ENCODE measurements at regions not wholly inside any gene's neighbourhood (a gene's known extent, or its start where the extent isn't known, plus 50 kb on each side); places are given as distances from the start of the nearest gene placed in this dataset.
"Not testable (repeated sequence)": the region's sequence is repeated elsewhere in the genome, so short reads cannot be mapped to it uniquely, and the experiment has no call there.

DNA sequence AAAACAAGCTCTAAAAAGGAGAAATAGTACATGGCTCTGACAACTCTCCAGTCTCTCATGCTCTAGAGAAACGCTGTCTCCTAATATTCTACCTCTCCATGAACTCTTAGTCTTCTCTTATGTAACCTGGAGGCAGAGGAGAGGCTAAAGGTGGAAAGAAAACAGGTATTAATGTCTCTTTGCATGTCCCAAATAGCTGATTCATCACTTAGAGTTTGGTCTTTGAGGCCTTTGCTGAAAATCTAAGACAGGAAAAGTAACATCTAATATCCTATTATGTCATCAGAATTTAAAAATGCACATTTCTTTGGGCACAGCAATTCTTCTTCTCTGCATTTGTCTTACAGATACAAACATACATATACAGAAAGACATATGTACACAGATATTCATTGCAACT lies 127.2 kb downstream of the DHRS2 start:
- no peak for DNase-seq

DNA sequence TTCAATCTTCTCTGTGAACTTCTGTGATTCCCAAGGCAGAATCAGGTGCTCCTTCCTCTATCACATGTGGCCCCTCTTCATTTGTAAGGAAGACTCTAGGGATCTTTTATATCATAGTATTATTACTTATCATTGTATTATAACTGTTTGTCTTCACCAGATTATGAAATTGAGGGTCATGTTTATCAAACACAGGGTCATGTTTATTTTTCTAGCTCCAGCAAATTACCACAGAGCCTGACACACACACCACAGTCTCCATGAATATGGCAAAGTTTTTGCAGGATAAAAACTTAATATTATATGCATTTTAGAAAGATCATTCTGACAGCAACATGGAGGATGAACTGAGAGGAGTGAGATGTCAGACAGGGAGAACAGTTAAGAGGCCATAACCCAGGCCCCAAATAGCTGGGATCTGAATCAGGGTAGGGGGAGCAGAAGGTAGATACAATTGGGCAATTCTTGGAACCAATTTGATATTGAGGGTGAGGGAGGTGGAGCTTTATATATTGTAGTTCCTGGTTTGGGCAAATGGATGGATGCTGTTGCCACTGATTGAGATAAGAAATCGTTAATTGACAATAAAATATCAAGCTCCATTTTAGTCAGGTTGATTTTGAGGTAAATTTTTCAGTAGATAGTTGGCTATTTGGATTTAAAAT lies 130.7 kb downstream of the DHRS2 start:
- no peak for DNase-seq

DNA sequence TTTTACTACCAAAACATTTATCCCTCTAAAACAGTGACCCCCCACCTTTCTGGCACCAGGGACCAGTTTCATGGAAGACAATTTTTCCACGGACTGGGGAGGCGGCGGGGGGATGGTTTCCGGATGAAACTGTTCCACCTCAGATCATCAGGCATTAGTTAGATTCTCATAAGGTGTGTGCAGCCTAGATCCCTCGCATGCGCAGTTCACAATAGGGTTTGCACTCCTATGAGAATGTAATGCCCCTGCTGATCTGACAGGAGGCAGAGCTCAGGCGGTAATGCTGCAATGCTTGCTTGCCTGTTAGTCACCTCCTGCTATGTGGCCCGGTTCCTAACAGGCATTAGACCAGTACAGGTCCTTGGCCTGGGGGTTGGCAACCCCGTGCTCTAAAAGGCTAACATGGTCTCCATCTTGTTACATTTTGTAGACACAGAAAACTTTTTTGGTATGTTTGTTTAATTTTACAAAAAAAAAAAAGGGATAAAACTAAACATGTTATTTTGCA lies 133.1 kb downstream of the DHRS2 start:
- not testable (repeated sequence) for DNase-seq

DNA sequence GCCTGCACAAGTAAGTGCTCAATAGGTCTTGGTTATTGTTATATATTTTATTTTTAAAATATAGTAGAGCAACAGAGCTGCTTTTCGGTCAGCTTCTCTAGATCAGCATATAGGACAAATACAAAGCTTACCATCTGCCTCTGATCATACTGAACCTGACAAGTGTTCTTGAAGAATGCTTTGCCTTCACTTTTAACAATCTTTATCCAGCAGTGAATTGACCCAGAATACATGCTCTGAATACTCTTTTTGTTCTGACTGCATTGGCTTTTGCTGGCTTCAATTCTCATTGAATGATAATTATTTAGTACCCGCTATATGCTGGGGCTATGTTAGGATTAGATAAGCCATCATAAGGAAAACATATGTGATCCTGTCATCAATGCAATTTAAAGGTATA lies 137.8 kb downstream of the DHRS2 start:
- DNase-seq = no peak

GRCh38 chr14:23776296-23776695 lies 140.1 kb downstream of the DHRS2 start:
- no peak for DNase-seq

- no peak for DNase-seq
Observed at GRCh38 chr14:23785208-23785607, 149.0 kb downstream of the DHRS2 start.

GRCh38 chr14:23787436-23787835 lies 151.3 kb downstream of the DHRS2 start:
- no peak for DNase-seq

GRCh38 chr14:23789696-23790095 lies 153.5 kb downstream of the DHRS2 start:
- no peak for DNase-seq

GRCh38 chr14:23793532-23793931 lies 157.4 kb downstream of the DHRS2 start:
- DNase-seq = no peak

DNA sequence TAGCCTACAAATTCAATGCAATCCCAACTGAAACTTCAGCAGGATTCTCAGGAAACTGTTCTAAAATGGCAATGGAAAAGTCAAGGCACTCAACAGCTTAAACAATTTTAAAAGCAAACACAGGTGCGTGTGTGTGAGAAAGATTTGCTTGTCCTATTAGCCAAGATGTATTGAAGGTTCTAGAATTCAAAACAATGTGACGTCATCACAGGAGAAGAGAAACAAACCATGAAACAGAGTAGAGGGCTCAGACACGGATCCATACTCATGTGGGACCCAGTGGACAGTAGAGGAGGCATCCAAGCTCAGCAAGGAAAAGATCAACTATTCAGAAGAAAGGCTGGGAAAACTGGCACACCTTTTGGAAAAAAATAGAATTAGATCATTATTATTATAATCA lies 152.8 kb upstream of the DHRS4 start:
- no peak for DNase-seq

DNA sequence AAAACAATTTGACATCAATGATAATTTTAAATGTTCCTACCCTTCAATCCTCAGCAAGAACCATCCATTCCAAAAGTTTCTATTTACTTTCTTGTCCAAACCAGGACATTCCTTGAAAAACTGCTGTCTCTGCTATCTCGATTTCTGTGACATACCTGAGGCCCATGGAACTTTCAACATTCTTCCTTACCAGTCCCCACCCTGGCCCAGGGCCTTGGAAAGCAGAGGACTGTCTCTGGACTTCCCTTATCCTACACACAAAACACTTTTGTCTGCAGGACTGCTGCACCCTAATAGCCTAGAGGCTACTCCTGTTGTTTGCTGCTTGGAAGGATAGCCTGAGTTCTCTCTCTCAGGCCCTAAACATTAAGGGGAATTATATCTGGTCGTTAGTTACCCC lies 151.8 kb upstream of the DHRS4 start:
- DNase-seq = no peak

DNA sequence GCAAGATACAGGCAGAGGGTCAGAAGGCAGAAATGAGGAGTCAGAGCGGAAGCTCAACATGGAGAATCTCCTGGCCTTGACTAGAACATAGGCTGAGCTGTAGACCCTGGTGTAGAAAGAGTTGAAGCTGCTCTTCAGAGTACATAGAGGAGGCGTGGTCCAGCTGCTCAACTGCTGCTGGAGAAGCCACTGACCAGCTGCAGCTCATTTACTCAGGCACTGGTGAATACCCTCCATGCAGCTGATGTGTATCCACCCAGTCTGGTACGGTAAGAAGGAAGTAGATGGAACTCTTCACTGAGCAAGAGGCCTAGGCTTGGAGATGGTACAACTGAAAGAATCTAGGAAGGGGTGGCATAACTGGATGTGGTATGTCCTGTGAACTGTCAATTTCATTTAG lies 148.8 kb upstream of the DHRS4 start:
- DNase-seq = no peak

DNA sequence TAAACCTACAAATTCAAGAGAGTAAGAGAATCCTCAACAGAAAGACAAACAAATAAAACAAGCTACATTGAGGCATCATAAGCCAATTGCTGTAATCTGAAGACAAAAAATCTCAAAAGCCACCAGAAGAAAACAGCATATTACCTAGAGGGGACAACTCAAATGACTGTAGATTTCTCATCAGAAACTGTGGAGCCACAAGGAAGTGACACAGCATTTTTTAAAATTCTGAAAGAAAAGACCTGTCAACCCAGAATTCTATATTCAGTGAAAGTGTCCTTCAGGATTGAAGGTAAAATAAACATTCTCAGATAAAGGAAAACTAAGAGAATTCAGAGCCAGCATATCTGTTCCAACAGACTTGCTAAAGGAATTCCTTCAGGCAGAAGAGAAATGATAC lies 147.8 kb upstream of the DHRS4 start:
- no peak for DNase-seq

DNA sequence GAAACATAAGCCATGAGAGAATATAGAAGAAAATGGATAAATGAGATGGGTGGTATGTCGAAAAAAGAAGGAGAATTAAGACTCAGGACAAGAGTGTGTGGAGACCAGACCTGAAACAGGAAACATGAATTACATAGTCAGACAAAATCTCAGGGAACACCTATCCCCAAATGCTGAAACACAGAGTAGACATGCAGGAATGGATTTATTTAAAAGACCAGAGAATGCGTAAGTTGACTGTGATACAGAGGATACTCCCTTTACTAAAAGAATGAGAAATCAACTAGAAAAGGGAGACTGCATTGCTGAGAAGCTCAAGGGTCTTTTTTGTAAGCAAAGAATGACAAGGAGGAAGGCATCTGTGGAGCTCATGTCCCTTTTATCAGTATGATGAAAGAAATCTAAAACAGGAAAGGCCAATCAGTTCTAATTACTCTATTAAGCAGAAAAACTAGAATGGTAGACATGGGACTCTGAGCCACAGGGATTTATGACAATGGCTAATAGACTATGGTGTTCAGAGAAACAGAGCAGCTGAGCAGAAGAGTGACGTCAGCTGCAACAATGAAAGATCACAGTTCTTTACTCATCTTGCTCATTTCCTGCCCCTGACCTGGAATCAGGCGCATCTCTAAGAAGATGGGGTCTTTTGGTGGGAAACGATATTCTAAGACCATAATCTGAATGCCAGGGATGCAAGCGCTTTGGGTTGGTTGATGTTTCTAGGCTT lies 138.9 kb upstream of the DHRS4 start:
- DNase-seq = no peak

GRCh38 chr14:23816371-23816770 lies 137.2 kb upstream of the DHRS4 start:
- no peak for DNase-seq

DNA sequence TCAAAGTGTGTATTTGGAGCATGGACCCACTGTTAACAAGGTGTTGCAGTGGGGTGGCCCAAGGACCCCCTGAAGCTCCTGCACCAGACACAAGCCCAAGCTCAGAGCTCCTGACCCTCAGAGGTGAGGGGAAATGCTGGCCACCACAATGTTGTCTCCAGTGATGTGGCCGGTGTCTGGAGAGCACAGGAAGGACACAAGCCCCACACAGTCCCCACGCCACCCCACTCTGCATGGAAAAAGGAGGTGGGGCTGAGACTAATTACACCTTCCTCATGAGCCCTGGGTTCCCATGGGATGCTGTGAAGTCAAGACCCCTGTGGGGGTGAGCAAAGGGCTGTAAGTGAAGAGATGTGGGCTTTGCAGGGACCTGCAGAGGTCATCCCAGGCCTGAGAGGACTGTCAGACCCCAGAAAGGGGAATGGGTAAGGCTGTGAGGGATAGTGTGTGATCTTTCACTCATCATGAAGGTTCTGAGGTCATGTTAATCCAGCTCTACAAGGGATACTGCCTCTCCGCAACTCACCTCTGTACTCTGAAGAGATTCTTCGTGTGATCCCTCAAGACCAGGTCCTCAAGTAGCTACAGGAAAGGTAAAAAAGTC lies 136.3 kb upstream of the DHRS4 start:
- no peak for DNase-seq

DNA sequence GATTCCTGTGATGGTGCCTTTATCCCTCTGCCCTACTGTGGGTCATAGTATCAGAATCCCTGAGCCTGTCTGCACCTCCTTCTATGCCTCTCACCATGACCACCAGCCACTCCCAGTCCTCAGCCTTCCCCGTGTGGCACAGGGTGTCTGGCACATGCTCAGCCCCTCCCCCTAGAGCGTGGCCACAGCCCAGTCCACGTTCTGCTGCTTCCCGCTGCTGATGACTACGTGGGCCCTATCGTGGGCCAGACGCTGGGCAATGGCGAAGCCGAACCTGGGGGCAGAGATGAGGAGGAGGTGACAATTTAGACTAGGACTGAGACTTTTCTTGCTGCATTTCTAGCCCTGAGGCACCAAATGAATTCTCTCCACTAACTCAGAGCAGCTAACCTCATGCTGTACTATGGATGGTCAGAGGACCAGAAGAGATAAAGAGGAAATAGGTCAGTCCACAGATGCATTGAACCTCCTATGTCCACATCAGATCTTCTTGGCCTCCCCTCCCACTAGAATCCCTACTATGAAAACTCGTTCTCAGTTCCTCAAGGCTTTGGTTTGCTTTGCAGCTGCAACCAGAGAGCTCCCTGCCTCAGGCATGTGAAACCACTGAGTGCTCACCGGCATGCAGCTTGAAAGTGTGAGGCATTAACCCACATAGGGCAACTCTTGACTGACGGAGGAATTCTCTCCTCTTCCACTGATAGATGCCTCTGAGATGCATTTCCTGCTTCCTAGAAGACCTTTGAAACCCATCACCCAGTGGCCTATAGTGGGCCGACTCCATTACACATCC lies 126.3 kb upstream of the DHRS4 start:
- DNase-seq = no peak

DNA sequence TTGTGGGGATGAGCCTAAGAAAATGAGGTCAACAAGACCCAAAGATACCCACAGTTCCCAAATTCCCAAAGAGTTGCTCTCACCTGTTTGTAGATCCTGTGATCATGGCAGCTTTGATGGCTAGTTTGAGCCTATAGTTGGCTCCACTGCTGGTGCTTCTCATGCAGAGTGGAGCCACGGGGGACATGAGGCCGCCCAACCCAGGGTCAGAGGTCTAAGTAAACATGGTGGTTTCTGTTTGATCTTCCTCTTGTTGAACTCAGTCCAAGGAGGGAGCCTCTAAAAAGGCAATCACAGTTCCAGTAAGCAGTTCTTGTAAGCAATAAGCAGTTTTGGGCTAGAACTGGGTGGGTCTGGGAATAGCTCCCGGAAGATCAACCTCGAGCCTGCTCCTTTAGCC lies 125.6 kb upstream of the DHRS4 start:
- DNase-seq = no peak

DNA sequence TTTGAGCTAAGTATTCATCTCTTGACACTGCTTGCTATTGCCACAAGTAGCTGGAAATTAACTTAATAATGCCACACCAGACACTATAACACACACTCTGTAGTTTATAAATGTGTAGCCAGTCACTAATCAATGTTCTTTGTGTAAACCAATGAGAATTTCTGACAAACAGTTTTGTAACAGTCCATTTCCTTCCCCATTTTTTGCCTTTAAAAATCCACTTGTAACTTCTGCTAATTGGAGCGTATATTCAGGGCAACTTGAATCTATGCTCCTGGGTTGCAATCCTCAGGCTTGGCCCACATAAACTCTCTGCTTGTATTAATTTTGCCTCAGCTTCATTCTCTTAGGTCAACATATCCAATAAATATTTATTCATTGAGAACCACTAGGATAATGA lies 125.0 kb upstream of the DHRS4 start:
- DNase-seq = peak; percentile 88 to 90

DNA sequence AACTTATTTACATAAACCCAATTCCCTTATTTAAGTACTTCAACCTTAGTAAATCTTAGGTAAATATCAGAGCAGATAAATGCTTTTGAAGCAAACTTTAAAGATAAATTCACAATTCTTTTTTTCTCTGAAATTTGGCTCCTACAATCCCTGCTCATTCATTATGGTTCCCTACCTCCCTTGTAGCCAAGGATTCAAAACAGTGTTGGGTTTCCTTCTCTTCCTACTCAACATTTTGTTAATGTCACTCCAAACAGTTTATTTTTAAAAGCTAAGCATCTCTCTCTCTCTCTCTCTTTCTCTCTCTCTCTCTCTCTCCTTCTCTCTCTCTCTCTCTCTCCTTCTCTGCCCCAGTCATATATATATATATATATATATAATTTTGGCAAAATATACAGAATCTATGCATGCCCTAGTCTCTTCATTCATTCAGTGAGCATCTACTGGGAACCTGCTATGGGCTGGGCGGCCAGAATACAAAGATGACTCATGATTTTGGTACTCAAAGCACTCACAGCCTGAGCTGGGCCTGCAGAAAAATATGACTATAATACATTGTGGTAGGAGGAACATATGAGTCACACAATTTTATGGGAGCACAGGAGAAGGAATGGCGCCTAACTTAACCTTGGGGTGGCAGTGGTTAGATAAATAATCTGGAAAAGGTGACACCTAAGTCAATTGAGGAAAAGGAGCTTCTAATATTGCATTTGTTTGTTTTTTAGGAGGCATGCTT lies 123.7 kb upstream of the DHRS4 start:
- peak; percentile 33 to 43 for DNase-seq

DNA sequence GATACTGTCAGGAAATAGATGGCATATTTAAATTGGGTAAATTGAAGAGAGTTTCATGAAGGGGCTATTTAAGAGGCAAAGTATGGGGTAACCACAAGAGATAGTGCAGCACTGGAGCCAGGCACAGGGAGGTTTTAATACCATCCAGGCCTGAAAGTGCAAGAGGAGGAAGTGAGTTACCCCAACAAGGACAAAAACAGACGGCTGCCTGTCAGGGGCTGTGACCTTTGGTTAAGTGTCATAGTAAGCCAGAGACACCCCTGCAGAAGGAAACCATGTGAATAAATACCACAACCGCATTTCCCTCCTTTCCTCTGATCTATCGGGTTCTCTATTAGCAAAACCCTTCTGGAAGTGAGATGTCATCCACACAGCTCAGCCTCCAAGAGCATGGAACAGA lies 122.0 kb upstream of the DHRS4 start:
- DNase-seq = peak; percentile 88 to 89

DNA sequence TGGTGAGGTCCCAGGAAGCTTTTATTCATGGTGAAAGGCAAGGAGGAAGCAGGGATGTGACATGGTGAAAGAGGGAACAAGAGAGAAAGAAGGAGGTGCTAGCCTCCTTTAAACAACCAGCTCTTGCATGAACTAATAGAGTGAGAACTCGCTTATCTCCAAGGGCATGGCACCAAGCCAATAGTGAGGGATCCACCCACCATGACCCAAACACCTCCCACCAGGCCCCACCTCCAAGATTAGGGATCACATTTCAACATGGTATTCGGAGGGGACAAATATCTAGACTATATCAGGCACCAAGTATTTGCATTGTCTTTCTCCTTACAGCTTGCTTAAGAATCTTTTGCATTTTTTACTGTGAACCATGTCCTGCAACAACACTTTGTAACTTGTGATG lies 91.9 kb upstream of the DHRS4 start:
- no peak for DNase-seq

- no peak for DNase-seq
Observed at GRCh38 chr14:23862513-23862912, 91.1 kb upstream of the DHRS4 start.
